ENCODE measurements at regions not wholly inside any gene's neighbourhood (a gene's known extent, or its start where the extent isn't known, plus 50 kb on each side); places are given as distances from the start of the nearest gene placed in this dataset.

DNA sequence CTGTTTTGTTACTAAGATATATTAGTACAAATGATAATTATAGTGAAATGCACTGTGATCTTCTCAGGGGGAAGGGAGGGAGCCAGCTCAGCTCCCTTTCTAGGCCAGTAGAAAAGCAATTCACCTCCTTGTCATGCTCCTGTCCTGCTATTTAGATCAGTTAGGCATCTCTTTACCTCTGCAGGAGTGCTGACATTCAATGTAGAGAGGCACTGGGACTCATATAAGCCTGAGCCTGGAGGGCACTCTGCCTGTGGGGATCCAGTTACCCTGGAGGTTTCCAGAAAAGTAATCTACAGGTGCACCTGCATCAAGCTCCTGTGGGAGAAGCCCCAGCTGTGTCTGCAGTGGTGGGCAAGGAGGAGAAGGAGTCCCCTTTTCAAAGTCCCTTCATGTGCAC is 277.0 kb downstream of the CPS1 start:
- TF ChIP-seq HDAC2 (IDR thresholded peaks at IDR 0.05) (no peak), RARB (CRISPR knock-in tag; IDR thresholded peaks at IDR 0.05) (no peak), EP300 (IDR thresholded peaks at IDR 0.05) (no peak), KDM1A (IDR thresholded peaks at IDR 0.05; ENCODE audit: low read depth) (no peak), RFX5 (IDR thresholded peaks at IDR 0.05) (no peak), EHF (CRISPR knock-in tag; IDR thresholded peaks at IDR 0.05) (no peak), FOSL2 (IDR thresholded peaks at IDR 0.05) (no peak), FOSL2 (CRISPR knock-in tag; IDR thresholded peaks at IDR 0.05) (no peak), ZC3H11A (IDR thresholded peaks at IDR 0.05) (no peak), HEYL (CRISPR knock-in tag; IDR thresholded peaks at IDR 0.05) (no peak), FOSB (CRISPR knock-in tag; IDR thresholded peaks at IDR 0.05) (no peak), ESRRA (IDR thresholded peaks at IDR 0.05; ENCODE audit: borderline replicate concordance, low read length) (no peak), ZSCAN20 (CRISPR knock-in tag; IDR thresholded peaks at IDR 0.05) (no peak), CHD2 (IDR thresholded peaks at IDR 0.05; ENCODE audit: low read length, partially characterized antibody) (no peak)
- TF ChIP-seq, protein P1, sequence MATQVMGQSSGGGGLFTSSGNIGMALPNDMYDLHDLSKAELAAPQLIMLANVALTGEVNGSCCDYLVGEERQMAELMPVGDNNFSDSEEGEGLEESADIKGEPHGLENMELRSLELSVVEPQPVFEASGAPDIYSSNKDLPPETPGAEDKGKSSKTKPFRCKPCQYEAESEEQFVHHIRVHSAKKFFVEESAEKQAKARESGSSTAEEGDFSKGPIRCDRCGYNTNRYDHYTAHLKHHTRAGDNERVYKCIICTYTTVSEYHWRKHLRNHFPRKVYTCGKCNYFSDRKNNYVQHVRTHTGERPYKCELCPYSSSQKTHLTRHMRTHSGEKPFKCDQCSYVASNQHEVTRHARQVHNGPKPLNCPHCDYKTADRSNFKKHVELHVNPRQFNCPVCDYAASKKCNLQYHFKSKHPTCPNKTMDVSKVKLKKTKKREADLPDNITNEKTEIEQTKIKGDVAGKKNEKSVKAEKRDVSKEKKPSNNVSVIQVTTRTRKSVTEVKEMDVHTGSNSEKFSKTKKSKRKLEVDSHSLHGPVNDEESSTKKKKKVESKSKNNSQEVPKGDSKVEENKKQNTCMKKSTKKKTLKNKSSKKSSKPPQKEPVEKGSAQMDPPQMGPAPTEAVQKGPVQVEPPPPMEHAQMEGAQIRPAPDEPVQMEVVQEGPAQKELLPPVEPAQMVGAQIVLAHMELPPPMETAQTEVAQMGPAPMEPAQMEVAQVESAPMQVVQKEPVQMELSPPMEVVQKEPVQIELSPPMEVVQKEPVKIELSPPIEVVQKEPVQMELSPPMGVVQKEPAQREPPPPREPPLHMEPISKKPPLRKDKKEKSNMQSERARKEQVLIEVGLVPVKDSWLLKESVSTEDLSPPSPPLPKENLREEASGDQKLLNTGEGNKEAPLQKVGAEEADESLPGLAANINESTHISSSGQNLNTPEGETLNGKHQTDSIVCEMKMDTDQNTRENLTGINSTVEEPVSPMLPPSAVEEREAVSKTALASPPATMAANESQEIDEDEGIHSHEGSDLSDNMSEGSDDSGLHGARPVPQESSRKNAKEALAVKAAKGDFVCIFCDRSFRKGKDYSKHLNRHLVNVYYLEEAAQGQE (IDR thresholded peaks at IDR 0.05), result no peak
- TF ChIP-seq, protein P2, sequence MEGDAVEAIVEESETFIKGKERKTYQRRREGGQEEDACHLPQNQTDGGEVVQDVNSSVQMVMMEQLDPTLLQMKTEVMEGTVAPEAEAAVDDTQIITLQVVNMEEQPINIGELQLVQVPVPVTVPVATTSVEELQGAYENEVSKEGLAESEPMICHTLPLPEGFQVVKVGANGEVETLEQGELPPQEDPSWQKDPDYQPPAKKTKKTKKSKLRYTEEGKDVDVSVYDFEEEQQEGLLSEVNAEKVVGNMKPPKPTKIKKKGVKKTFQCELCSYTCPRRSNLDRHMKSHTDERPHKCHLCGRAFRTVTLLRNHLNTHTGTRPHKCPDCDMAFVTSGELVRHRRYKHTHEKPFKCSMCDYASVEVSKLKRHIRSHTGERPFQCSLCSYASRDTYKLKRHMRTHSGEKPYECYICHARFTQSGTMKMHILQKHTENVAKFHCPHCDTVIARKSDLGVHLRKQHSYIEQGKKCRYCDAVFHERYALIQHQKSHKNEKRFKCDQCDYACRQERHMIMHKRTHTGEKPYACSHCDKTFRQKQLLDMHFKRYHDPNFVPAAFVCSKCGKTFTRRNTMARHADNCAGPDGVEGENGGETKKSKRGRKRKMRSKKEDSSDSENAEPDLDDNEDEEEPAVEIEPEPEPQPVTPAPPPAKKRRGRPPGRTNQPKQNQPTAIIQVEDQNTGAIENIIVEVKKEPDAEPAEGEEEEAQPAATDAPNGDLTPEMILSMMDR (IDR thresholded peaks at IDR 0.05), result no peak
- TF ChIP-seq, protein P3, sequence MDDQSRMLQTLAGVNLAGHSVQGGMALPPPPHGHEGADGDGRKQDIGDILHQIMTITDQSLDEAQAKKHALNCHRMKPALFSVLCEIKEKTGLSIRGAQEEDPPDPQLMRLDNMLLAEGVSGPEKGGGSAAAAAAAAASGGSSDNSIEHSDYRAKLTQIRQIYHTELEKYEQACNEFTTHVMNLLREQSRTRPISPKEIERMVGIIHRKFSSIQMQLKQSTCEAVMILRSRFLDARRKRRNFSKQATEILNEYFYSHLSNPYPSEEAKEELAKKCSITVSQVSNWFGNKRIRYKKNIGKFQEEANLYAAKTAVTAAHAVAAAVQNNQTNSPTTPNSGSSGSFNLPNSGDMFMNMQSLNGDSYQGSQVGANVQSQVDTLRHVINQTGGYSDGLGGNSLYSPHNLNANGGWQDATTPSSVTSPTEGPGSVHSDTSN (IDR thresholded peaks at IDR 0.05), result no peak
- CTCF ChIA-PET, result interaction anchor here (0.6 kb wide), 1 partner anchor 556 kb away, joined by 5 read pairs; no protein-coding TSS in a partner anchor
- no peak for FAIRE-seq

DNA sequence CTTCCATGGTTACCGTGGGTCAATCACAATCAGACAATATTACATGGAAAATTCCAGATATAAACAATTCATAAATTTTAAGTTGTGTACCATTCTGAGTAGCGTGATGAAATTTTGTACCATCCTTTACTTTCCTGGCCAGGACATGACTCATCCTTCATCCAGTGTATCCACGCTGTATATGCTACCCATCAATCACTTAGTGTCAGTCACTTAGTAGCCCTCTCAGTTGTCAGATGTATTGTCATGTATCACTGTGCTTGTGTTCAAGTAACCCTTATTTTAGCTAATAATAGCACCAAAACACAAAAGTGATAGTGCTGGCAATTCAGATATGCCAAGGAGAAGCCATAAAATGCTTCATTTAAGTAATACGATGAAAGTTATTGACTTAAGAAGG is 282.6 kb downstream of the CPS1 start:
- POLR2A ChIA-PET, result no interaction called here
- Histone ChIP-seq H3K4me1 (no peaks in the 10 kb centered on the region), H3K4me2 (no peak overlapping the region), H3K9me3 (no peaks in the 10 kb centered on the region), H3K4me3 (no peak overlapping the region), H3K27ac (no peak overlapping the region)
- no peak for ATAC-seq
- no peak for DNase-seq (ENCODE audit: low read depth in 1 of 2, low spot score in 1 of 2)
- TF ChIP-seq HOXB13 (CRISPR knock-in tag; IDR thresholded peaks at IDR 0.05; ENCODE audit: low read depth) (no peak), NFE2L2 (conservative IDR thresholded peaks at IDR 0.05; ENCODE audit: low read length) (no peak), FOSB (CRISPR knock-in tag; IDR thresholded peaks at IDR 0.05) (no peak), HDAC2 (IDR thresholded peaks at IDR 0.05) (no peak), EP300 (IDR thresholded peaks at IDR 0.05) (no peak), CBX2 (IDR thresholded peaks at IDR 0.05; ENCODE audit: borderline replicate concordance, low read depth) (no peak), POLR2AphosphoS2 (conservative IDR thresholded peaks at IDR 0.05; ENCODE audit: low read length) (no peak), TFCP2L1 (CRISPR knock-in tag; IDR thresholded peaks at IDR 0.05) (no peak), KDM1A (IDR thresholded peaks at IDR 0.05; ENCODE audit: low read depth) (no peak), HOXB5 (CRISPR knock-in tag; IDR thresholded peaks at IDR 0.05) (no peak), NR3C1 (IDR thresholded peaks at IDR 0.05) (no peak), SMC3 (IDR thresholded peaks at IDR 0.05) (no peak), JUNB (IDR thresholded peaks at IDR 0.05) (no peak), ZC3H11A (IDR thresholded peaks at IDR 0.05) (no peak)
- TF ChIP-seq, protein P4, sequence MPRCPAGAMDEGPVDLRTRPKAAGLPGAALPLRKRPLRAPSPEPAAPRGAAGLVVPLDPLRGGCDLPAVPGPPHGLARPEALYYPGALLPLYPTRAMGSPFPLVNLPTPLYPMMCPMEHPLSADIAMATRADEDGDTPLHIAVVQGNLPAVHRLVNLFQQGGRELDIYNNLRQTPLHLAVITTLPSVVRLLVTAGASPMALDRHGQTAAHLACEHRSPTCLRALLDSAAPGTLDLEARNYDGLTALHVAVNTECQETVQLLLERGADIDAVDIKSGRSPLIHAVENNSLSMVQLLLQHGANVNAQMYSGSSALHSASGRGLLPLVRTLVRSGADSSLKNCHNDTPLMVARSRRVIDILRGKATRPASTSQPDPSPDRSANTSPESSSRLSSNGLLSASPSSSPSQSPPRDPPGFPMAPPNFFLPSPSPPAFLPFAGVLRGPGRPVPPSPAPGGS (IDR thresholded peaks at IDR 0.05), result no peak
- TF ChIP-seq, protein P5, sequence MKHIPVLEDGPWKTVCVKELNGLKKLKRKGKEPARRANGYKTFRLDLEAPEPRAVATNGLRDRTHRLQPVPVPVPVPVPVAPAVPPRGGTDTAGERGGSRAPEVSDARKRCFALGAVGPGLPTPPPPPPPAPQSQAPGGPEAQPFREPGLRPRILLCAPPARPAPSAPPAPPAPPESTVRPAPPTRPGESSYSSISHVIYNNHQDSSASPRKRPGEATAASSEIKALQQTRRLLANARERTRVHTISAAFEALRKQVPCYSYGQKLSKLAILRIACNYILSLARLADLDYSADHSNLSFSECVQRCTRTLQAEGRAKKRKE (CRISPR knock-in tag; IDR thresholded peaks at IDR 0.05; ENCODE audit: low read depth), result no peak
- TF ChIP-seq, protein P6, sequence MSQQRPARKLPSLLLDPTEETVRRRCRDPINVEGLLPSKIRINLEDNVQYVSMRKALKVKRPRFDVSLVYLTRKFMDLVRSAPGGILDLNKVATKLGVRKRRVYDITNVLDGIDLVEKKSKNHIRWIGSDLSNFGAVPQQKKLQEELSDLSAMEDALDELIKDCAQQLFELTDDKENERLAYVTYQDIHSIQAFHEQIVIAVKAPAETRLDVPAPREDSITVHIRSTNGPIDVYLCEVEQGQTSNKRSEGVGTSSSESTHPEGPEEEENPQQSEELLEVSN (IDR thresholded peaks at IDR 0.05; ENCODE audit: borderline replicate concordance, low read depth), result no peak
- TF ChIP-seq, protein P7, sequence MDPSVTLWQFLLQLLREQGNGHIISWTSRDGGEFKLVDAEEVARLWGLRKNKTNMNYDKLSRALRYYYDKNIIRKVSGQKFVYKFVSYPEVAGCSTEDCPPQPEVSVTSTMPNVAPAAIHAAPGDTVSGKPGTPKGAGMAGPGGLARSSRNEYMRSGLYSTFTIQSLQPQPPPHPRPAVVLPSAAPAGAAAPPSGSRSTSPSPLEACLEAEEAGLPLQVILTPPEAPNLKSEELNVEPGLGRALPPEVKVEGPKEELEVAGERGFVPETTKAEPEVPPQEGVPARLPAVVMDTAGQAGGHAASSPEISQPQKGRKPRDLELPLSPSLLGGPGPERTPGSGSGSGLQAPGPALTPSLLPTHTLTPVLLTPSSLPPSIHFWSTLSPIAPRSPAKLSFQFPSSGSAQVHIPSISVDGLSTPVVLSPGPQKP (IDR thresholded peaks at IDR 0.05; ENCODE audit: low read depth, low read length), result no peak
- 25% methylated on average over 4 of the region's 4 CpGs for WGBS (ENCODE audit: missing lambda C conversion rate)
- FAIRE-seq, result no peak
- CTCF ChIA-PET, result no interaction called here

More for the DNA sequence above, 277.0 kb downstream of the CPS1 start:
- Histone ChIP-seq H3K4me3 (no peak overlapping the region), H3K9me3 (no peaks in the 10 kb centered on the region), H3K4me1 (no peaks in the 10 kb centered on the region), H3K4me2 (no peak overlapping the region), H3K27ac (no peak overlapping the region)
- POLR2A ChIA-PET, result no interaction called here
- ATAC-seq (no peak), DNase-seq (ENCODE audit: low read depth in 1 of 2, low spot score in 1 of 2) (no peak)

Data from A549 (cell line).